Common myeloid progenitor, CD34-positive (primary cell): ENCODE measurements at regions not wholly inside any gene's neighbourhood (a gene's known extent, or its start where the extent isn't known, plus 50 kb on each side); places are given as distances from the start of the nearest gene placed in this dataset.

Experiments used
- CTCF ChIA-PET: fragments of 350-600 bp; sonication (Branson Sonifier 250); formaldehyde crosslinking; loops from one replicate; lab custom pipeline; 2021; ENCODE audit warnings: antibody characterized with exemption; lab: Charles Lee
- POLR2A ChIA-PET: fragments of 350-600 bp; sonication (Branson Sonifier 250); formaldehyde crosslinking; loops from one replicate; lab custom pipeline; 2021; ENCODE audit warnings: antibody characterized with exemption; lab: Charles Lee
- DNase-seq, 3 donors: peaks; one replicate each; pipeline versions ENCODE4 v3.0.0 to v3.0.0-alpha.2; 2013
- H3K27ac ChIP-seq, 2 experiments: 1 replicate in 1 of 2; 2 replicates in 1 of 2; pipeline ENCODE4 v1.7.0; 2013; ENCODE audit warnings: inconsistent platforms in 2 of 2, low read length in 2 of 2, mild to moderate bottlenecking in 2 of 2, low read depth in 1 of 2, moderate library complexity in 1 of 2; ENCODE audit not compliant: severe bottlenecking in 2 of 2, insufficient read depth in 1 of 2, poor library complexity in 1 of 2
- H3K27me3 ChIP-seq, 5 experiments: replicated peaks in 2 of 5; 1 replicate in 3 of 5; 2 replicates in 2 of 5; pipeline versions ENCODE4 v1.6.1 to v1.7.0; 2013; ENCODE audit warnings: low read length in 4 of 5, mild to moderate bottlenecking in 2 of 5, moderate library complexity in 2 of 5, inconsistent platforms in 1 of 5; ENCODE audit not compliant: insufficient read depth in 5 of 5, control insufficient read depth in 4 of 5
- H3K36me3 ChIP-seq, 4 experiments: 1 replicate in 2 of 4; 2 replicates in 2 of 4; pipeline versions ENCODE4 v1.6.1 to v1.7.0; 2013; ENCODE audit warnings: low read length in 3 of 4, control low read depth in 1 of 4, mild to moderate bottlenecking in 1 of 4; ENCODE audit not compliant: control insufficient read depth in 4 of 4, insufficient read depth in 4 of 4
- H3K4me1 ChIP-seq, 4 experiments: 1 replicate in 3 of 4; 2 replicates in 1 of 4; pipeline versions ENCODE4 v1.6.1 to v1.7.1; 2013; ENCODE audit warnings: low read length in 3 of 4, mild to moderate bottlenecking in 3 of 4, control low read depth in 1 of 4, inconsistent platforms in 1 of 4, moderate library complexity in 1 of 4; ENCODE audit not compliant: control insufficient read depth in 4 of 4, insufficient read depth in 4 of 4; ENCODE audit errors: control extremely low read depth in 1 of 4
- H3K4me3 ChIP-seq, 7 experiments: 1 replicate in 4 of 7; 2 replicates in 3 of 7; pipeline versions ENCODE4 v1.5.1 to v1.7.0; 2013; ENCODE audit warnings: mild to moderate bottlenecking in 7 of 7, low read length in 6 of 7, moderate library complexity in 6 of 7, inconsistent platforms in 2 of 7, low read depth in 2 of 7, control low read depth in 1 of 7; ENCODE audit not compliant: insufficient read depth in 4 of 7, control insufficient read depth in 1 of 7; ENCODE audit errors: extremely low read depth in 1 of 7
- H3K9me3 ChIP-seq, 5 experiments: 1 replicate in 4 of 5; 2 replicates in 1 of 5; pipeline versions ENCODE4 v1.6.1 to v1.7.1; 2013; ENCODE audit warnings: low read length in 4 of 5, mild to moderate bottlenecking in 2 of 5, inconsistent platforms in 1 of 5, low read depth in 1 of 5, moderate library complexity in 1 of 5; ENCODE audit not compliant: control insufficient read depth in 4 of 5, insufficient read depth in 2 of 5; ENCODE audit errors: control extremely low read depth in 1 of 5
- WGBS: methylation state at CpG from one replicate; pipeline ENCODE4 v1.1.5; 2013; ENCODE audit not compliant: insufficient coverage; 5-methylcytosine and 5-hydroxymethylcytosine counted together

- Histone ChIP-seq H3K4me3 (peak overlapping the region in 3 of 7 experiments; percentile 7 to 99 (median 92)), H3K4me1 (peaks cover 0 to 34% (median 12%) of the 10 kb centered on the region in 4 experiments), H3K9me3 (no peaks in the 10 kb centered on the region), H3K27ac (peak overlapping the region; percentile 16 to 62), H3K27me3 (peaks cover 0 to 19% (median 0%) of the 10 kb centered on the region in 5 experiments), H3K36me3 (no peaks in the 10 kb centered on the region)
- DNase-seq, result no peak
- ChIA-PET POLR2A (no interaction called here), CTCF (interaction anchor here (1.0 kb wide), 1 partner anchor 18 kb away, joined by 3 read pairs; no protein-coding TSS in a partner anchor)
- WGBS, result no CpG with 5 or more reads among the region's 1 CpG
Measured at GRCh38 chr5:166980666-166981065, 1310.8 kb upstream of the WWC1 start.

- Histone ChIP-seq H3K36me3 (no peaks in the 10 kb centered on the region), H3K27me3 (peaks cover 0 to 17% (median 0%) of the 10 kb centered on the region in 5 experiments), H3K27ac (peak overlapping the region; percentile 77 to 88), H3K4me3 (peak overlapping the region in 3 of 7 experiments; percentile 53 to 99 (median 92)), H3K4me1 (peaks cover 0 to 34% (median 12%) of the 10 kb centered on the region in 4 experiments), H3K9me3 (no peaks in the 10 kb centered on the region)
- ChIA-PET POLR2A (no interaction called here), CTCF (no interaction called here)
- DNase-seq, result no peak
Measured at GRCh38 chr5:166982226-166982625, 1309.2 kb upstream of the WWC1 start.

- POLR2A ChIA-PET, result no interaction called here
- peaks cover 0 to 12% (median 2%) of the 10 kb centered on the region in 4 experiments for H3K4me1 ChIP-seq
- H3K9me3 ChIP-seq, result no peaks in the 10 kb centered on the region
- CTCF ChIA-PET, result interaction anchor here (0.6 to 1.1 kb wide), 2 partner anchors 8 to 39 kb away, joined by 3 to 4 read pairs; no protein-coding TSS in a partner anchor
- H3K36me3 ChIP-seq, result no peaks in the 10 kb centered on the region
- DNase-seq, result no peak
- H3K27me3 ChIP-seq, result no peaks in the 10 kb centered on the region
- no peak overlapping the region for H3K4me3 ChIP-seq
- no CpG with 5 or more reads among the region's 1 CpG for WGBS
- H3K27ac ChIP-seq, result no peak overlapping the region
Measured at GRCh38 chr5:166991601-166992000, 1299.8 kb upstream of the WWC1 start.

- WGBS, result no CpG with 5 or more reads among the region's 2 CpGs
- ChIA-PET POLR2A (no interaction called here), CTCF (interaction anchor here (1.1 kb wide), 1 partner anchor 8 kb away, joined by 3 read pairs; no protein-coding TSS in a partner anchor)
- no peaks in the 10 kb centered on the region for H3K9me3 ChIP-seq
- DNase-seq, result no peak
- peaks cover 0 to 12% (median 2%) of the 10 kb centered on the region in 4 experiments for H3K4me1 ChIP-seq
- H3K27me3 ChIP-seq, result no peaks in the 10 kb centered on the region
- no peak overlapping the region for H3K4me3 ChIP-seq
- no peak overlapping the region for H3K27ac ChIP-seq
- no peaks in the 10 kb centered on the region for H3K36me3 ChIP-seq
Measured at GRCh38 chr5:166992108-166992507, 1299.3 kb upstream of the WWC1 start.

- 81% methylated on average over 8 of the region's 11 CpGs for WGBS
- H3K4me1 ChIP-seq, result peaks cover 0 to 12% (median 2%) of the 10 kb centered on the region in 4 experiments
- ChIA-PET POLR2A (no interaction called here), CTCF (interaction anchor here (0.7 kb wide), 1 partner anchor 9 kb away, joined by 3 read pairs; no protein-coding TSS in a partner anchor)
- no peaks in the 10 kb centered on the region for H3K36me3 ChIP-seq
- no peak overlapping the region for H3K27ac ChIP-seq
- DNase-seq, result no peak
- H3K27me3 ChIP-seq, result no peaks in the 10 kb centered on the region
- H3K9me3 ChIP-seq, result no peaks in the 10 kb centered on the region
- H3K4me3 ChIP-seq, result peak overlapping the region in 1 of 7 experiments; percentile 13
Measured at GRCh38 chr5:166992874-166993722, 1298.3 kb upstream of the WWC1 start.

GRCh38 chr5:166994226-166994625, 1297.2 kb upstream of the WWC1 start:
- Histone ChIP-seq H3K9me3 (no peaks in the 10 kb centered on the region), H3K4me1 (peaks cover 0 to 7% (median 0%) of the 10 kb centered on the region in 4 experiments), H3K4me3 (no peak overlapping the region), H3K36me3 (no peaks in the 10 kb centered on the region), H3K27ac (no peak overlapping the region), H3K27me3 (no peaks in the 10 kb centered on the region)
- no peak for DNase-seq
- POLR2A ChIA-PET, result no interaction called here
- CTCF ChIA-PET, result interaction anchor here (0.7 kb wide), 1 partner anchor 11 kb away, joined by 3 read pairs; no protein-coding TSS in a partner anchor
- WGBS, result 100% methylated on average over 1 of the region's 3 CpGs

- H3K4me3 ChIP-seq, result no peak overlapping the region
- POLR2A ChIA-PET, result no interaction called here
- CTCF ChIA-PET, result no interaction called here
- WGBS, result no CpG with 5 or more reads among the region's 3 CpGs
- no peaks in the 10 kb centered on the region for H3K4me1 ChIP-seq
- no peaks in the 10 kb centered on the region for H3K27me3 ChIP-seq
- no peak for DNase-seq
- no peaks in the 10 kb centered on the region for H3K9me3 ChIP-seq
- H3K27ac ChIP-seq, result no peak overlapping the region
- H3K36me3 ChIP-seq, result no peaks in the 10 kb centered on the region
Measured at GRCh38 chr5:167001246-167001645, 1290.2 kb upstream of the WWC1 start.
